K562 (cell line): ENCODE measurements at regions not wholly inside any gene's neighbourhood (a gene's known extent, or its start where the extent isn't known, plus 50 kb on each side); places are given as distances from the start of the nearest gene placed in this dataset.

Experiments used
- ATAC-seq: fragments of 200-7000 bp; cut with Tn5 transposase; 3 replicates; pipeline ENCODE4 v1.9.1; 2020; ENCODE audit warnings: moderate library complexity
- BruUV-seq: library from RNA; stranded (reverse); fragments of 400-500 nt; replicated peaks from 2 replicates; lab custom pipeline; 2021; lab: Mats Ljungman, UMichigan
- CTCF ChIA-PET: fragments of 300-600 bp; formaldehyde crosslinking; extraction: SDS; loops from one replicate; lab custom pipeline; 2021; ENCODE audit warnings: low intra/inter-chr PET ratio; lab: Yijun Ruan, JAX
- POLR2A ChIA-PET: fragments of 300-600, 350-650 bp; sonication (Branson Sonifier 250); formaldehyde crosslinking; extraction: SDS; loops from one replicate; lab custom pipeline; 2021; ENCODE audit warnings: antibody characterized with exemption, inconsistent platforms; lab: Yijun Ruan, JAX
- DNase-seq, 4 experiments: peaks; one replicate each; pipeline versions ENCODE4 v3.0.0 to v3.0.0-alpha.2; 2011 to 2018; ENCODE audit warnings: low spot score in 3 of 4, mixed read lengths in 3 of 4; ENCODE audit errors: extremely low read depth in 1 of 4
- FAIRE-seq: peaks from 2 replicates; lab custom pipeline; 2011; peaks lifted over from hg19 to GRCh38; lab: Jason Lieb, UNC
- H2AFZ ChIP-seq: 2 replicates; pipeline ENCODE4 v1.6.0; 2011; ENCODE audit warnings: low read depth, low read length, control low read depth, inconsistent platforms
- H3K27ac ChIP-seq: fragments of 200-600 bp; 3 replicates; pipeline ENCODE4 v1.8.0; 2011; ENCODE audit warnings: low read depth, mild to moderate bottlenecking, control low read depth, inconsistent platforms, low read length, moderate library complexity, mixed read lengths; ENCODE audit errors: extremely low read depth
- H3K27me3 ChIP-seq, 2 experiments: fragments of 300-600 bp in 1 of 2; 2 replicates in 1 of 2; 3 replicates in 1 of 2; pipeline versions ENCODE4 v1.6.0 to v1.8.0; 2011; ENCODE audit warnings: inconsistent platforms in 2 of 2, low read length in 2 of 2, mild to moderate bottlenecking in 1 of 2, mixed read lengths in 1 of 2, moderate library complexity in 1 of 2; ENCODE audit not compliant: control insufficient read depth in 2 of 2, insufficient read depth in 2 of 2
- H3K36me3 ChIP-seq: fragments of 300-600 bp; 3 replicates; pipeline ENCODE4 v1.8.0; 2011; ENCODE audit warnings: mild to moderate bottlenecking, low read length, inconsistent platforms; ENCODE audit not compliant: control insufficient read depth, insufficient read depth
- H3K4me1 ChIP-seq, 2 experiments: fragments of 200-600 bp in 1 of 2; replicated peaks in 1 of 2; 2 replicates in 1 of 2; 3 replicates in 1 of 2; pipeline versions ENCODE4 v1.5.1 to v1.8.0; 2011; ENCODE audit warnings: inconsistent platforms in 2 of 2, low read length in 2 of 2, mild to moderate bottlenecking in 1 of 2, mixed read lengths in 1 of 2, moderate library complexity in 1 of 2; ENCODE audit not compliant: control insufficient read depth in 2 of 2, insufficient read depth in 2 of 2
- H3K4me2 ChIP-seq: 2 replicates; pipeline ENCODE4 v1.6.1; 2011; ENCODE audit warnings: low read length, control low read depth, inconsistent platforms, mixed read lengths; ENCODE audit not compliant: insufficient read depth
- H3K4me3 ChIP-seq: fragments of 200-600 bp; sonication (generic), shearing (Covaris generic); 2 replicates; pipeline ENCODE4 v1.5.1; 2016; ENCODE audit warnings: control low read depth, inconsistent platforms
- H3K79me2 ChIP-seq: fragments of 200-600 bp; 3 replicates; pipeline ENCODE4 v1.8.0; 2011; ENCODE audit warnings: low read length, inconsistent platforms; ENCODE audit not compliant: control insufficient read depth, insufficient read depth
- H3K9ac ChIP-seq, 2 experiments: 2 replicates each; pipeline versions ENCODE4 v1.6.0 to v1.6.1; 2011; ENCODE audit warnings: low read depth in 2 of 2, low read length in 2 of 2, control low read depth in 1 of 2, inconsistent platforms in 1 of 2, mild to moderate bottlenecking in 1 of 2, mixed read lengths in 1 of 2; ENCODE audit not compliant: insufficient read depth in 1 of 2
- H3K9me1 ChIP-seq: one replicate; pipeline ENCODE4 v1.6.0; 2011; ENCODE audit warnings: inconsistent platforms, mild to moderate bottlenecking, low read length, moderate library complexity; ENCODE audit not compliant: control insufficient read depth, insufficient read depth
- H3K9me3 ChIP-seq: replicated peaks from 2 replicates; pipeline ENCODE4 v1.5.1; 2011; ENCODE audit warnings: low read depth, low read length, inconsistent platforms; ENCODE audit not compliant: control insufficient read depth, insufficient read depth
- H4K20me1 ChIP-seq: replicated peaks from 2 replicates; pipeline ENCODE4 v1.6.1; 2011; ENCODE audit warnings: low read length, inconsistent platforms, mixed read lengths; ENCODE audit not compliant: control insufficient read depth, insufficient read depth
- ARNT ChIP-seq, 2 experiments: fragments of 450-650 bp; IDR thresholded peaks; 2 replicates each; pipeline ENCODE4 v1.6.1; 2016; ENCODE audit warnings: mild to moderate bottlenecking in 1 of 2
- CC2D1A ChIP-seq: fragments of 450-650 bp; IDR thresholded peaks from 2 replicates; pipeline ENCODE4 v1.6.1; 2017; ENCODE audit warnings: mild to moderate bottlenecking
- E2F3 ChIP-seq: fragments of 250-450 bp; sonication (Bioruptor Pico); IDR thresholded peaks from 2 replicates; pipeline ENCODE4 v1.4.0; 2020; ENCODE audit warnings: mild to moderate bottlenecking
- FOXK1 ChIP-seq: sonication (generic); formaldehyde crosslinking; IDR thresholded peaks from 2 replicates; pipeline ENCODE4 v1.8.0; 2022; ENCODE audit warnings: missing genetic modification reagents, mild to moderate bottlenecking, borderline replicate concordance
- HCFC1 ChIP-seq: IDR thresholded peaks from 2 replicates; pipeline ENCODE4 v1.6.1; 2012; ENCODE audit warnings: low read depth, low read length, improper control_type of control experiment
- MEF2A ChIP-seq: IDR thresholded peaks from 2 replicates; pipeline ENCODE4 v1.6.1; 2011; ENCODE audit warnings: low read depth, mild to moderate bottlenecking, low read length, moderate library complexity; ENCODE audit not compliant: control insufficient read depth
- NFIX ChIP-seq: fragments of 250-450 bp; sonication (Bioruptor Pico); IDR thresholded peaks from 2 replicates; pipeline ENCODE4 v1.4.0; 2020; ENCODE audit warnings: low read depth, mild to moderate bottlenecking, moderate library complexity
- PHF8 ChIP-seq: fragments of 200-600 bp; sonication (generic); IDR thresholded peaks from 2 replicates; pipeline ENCODE4 v1.6.1; 2012; ENCODE audit warnings: mixed run types, mild to moderate bottlenecking, inconsistent platforms, low read length, moderate library complexity, borderline replicate concordance
- POLR3A ChIP-seq: IDR thresholded peaks from 2 replicates; pipeline ENCODE4 v1.6.1; 2011; ENCODE audit warnings: borderline replicate concordance, mild to moderate bottlenecking, moderate library complexity; ENCODE audit not compliant: insufficient read length, insufficient read depth; ENCODE audit errors: extremely low read depth
- ZNF263 ChIP-seq: sonication (generic); formaldehyde crosslinking; IDR thresholded peaks from 2 replicates; pipeline ENCODE4 v1.8.0; 2022; ENCODE audit warnings: mild to moderate bottlenecking, missing genetic modification reagents, borderline replicate concordance
- WGBS: fragments of 100-300 bp; shearing (Covaris generic); methylation state at CpG from one replicate; pipeline ENCODE4 v1.1.6; 2016; ENCODE audit warnings: low coverage, mixed read lengths; ENCODE audit not compliant: insufficient coverage; ENCODE audit errors: missing lambda C conversion rate; 5-methylcytosine and 5-hydroxymethylcytosine counted together
- in situ Hi-C: fragments of 300-500 bp; cut with MboI; formaldehyde crosslinking; loops from 4 replicates; pipeline ENCODE4 v1.15.0; 2018; ENCODE audit warnings: inconsistent platforms, mixed read lengths
- intact Hi-C: fragments of 100-400 bp; cut with micrococcal nuclease; formaldehyde crosslinking; loops from 2 replicates; pipeline ENCODE4 v1.14.2; 2022
- TF ChIP-seq, protein P1 (sequence below): fragments of 250-450 bp; sonication (Bioruptor Pico); IDR thresholded peaks from 2 replicates; pipeline ENCODE4 v1.8.0; 2021; ENCODE audit warnings: moderate library complexity, mild to moderate bottlenecking, inconsistent platforms
- TF ChIP-seq, protein P2 (sequence below): fragments of 250-450 bp; sonication (Bioruptor Pico); IDR thresholded peaks from 2 replicates; pipeline ENCODE4 v1.5.0; 2022; ENCODE audit warnings: mild to moderate bottlenecking

DNA sequence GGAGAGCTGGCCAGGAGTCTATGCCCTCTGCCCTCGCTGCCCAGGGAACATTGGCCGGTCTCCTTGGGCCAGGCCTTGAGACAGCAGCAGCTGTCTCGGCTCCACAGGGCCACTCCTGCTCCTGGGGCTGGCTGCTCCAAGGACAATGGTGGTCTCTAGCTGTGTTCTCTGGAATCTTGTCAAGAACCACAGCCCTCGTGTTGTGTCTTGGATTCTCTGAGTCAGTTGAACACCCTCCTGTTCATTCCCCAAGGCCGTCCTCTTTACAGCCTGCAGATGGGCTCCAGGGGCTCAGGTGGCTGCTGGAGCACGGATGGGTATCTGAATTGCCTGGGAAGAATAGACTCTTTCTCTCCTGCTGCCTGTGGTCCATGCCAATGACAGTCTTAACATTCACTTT is 511.1 kb downstream of the GLRX3 start:
- no TSS peak for BruUV-seq
- no peaks in the 10 kb centered on the region for H4K20me1 ChIP-seq
- POLR2A ChIA-PET: no interaction called here
- H2AFZ ChIP-seq: no peak overlapping the region
- no peaks in the 10 kb centered on the region; a peak in 1 of 5 replicates for H3K27me3 ChIP-seq
- no peak for ATAC-seq
- no peak overlapping the region for H3K27ac ChIP-seq
- no peaks in the 10 kb centered on the region for H3K4me1 ChIP-seq
- CTCF ChIA-PET: no interaction called here
- no peak overlapping the region for H3K4me3 ChIP-seq
- no peaks in the 10 kb centered on the region for H3K9me1 ChIP-seq
- no peak for DNase-seq
- in situ Hi-C loops (no loop called here), intact Hi-C loops (no loop called here)
- no peaks in the 10 kb centered on the region for H3K9me3 ChIP-seq
- H3K9ac ChIP-seq: no peak overlapping the region
- 0% methylated on average over 3 of the region's 6 CpGs for WGBS
- H3K36me3 ChIP-seq: no peaks in the 10 kb centered on the region
- TF ChIP-seq NFIX: no peak
- TF ChIP-seq CC2D1A: no peak
- TF ChIP-seq POLR3A: no peak
- TF ChIP-seq PHF8: no peak
- no peak for FAIRE-seq
- no peaks in the 10 kb centered on the region for H3K79me2 ChIP-seq
- no peak overlapping the region for H3K4me2 ChIP-seq

DNA sequence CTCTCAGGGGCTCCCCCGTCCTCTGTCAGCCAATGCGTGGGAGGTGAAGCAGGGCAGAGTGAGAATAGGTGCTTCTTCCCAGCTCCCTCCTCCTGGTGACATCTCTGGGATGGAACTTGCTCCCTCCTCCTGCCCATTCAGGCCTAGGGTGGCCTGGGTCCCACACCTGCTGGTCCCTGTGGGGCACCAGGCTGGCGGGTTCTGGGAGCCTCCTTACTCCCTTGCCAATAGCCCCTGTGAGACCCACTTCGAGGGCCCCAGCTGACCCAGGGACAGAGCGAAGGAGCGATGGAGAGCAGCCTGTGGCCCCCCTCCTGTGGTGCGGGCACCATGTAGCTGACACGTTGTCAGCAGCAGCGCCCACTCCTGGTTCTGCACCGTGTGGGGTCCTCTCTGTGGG is 512.6 kb downstream of the GLRX3 start:
- H3K4me3 ChIP-seq: no peak overlapping the region

More for the DNA sequence above, 512.6 kb downstream of the GLRX3 start:
- Histone ChIP-seq H3K9me3 (no peaks in the 10 kb centered on the region), H3K79me2 (no peaks in the 10 kb centered on the region), H3K9me1 (no peaks in the 10 kb centered on the region), H3K36me3 (no peaks in the 10 kb centered on the region), H3K4me1 (no peaks in the 10 kb centered on the region), H2AFZ (no peak overlapping the region), H4K20me1 (no peaks in the 10 kb centered on the region), H3K9ac (no peak overlapping the region), H3K27ac (no peak overlapping the region), H3K4me2 (no peak overlapping the region), H3K27me3 (no peaks in the 10 kb centered on the region; a peak in 1 of 5 replicates)
- TF ChIP-seq ZNF263 (CRISPR knock-in tag): no peak
- TF ChIP-seq HCFC1: no peak
- TF ChIP-seq, protein P1, sequence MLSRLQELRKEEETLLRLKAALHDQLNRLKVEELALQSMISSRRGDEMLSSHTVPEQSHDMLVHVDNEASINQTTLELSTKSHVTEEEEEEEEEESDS (CRISPR knock-in tag): no peak
- TF ChIP-seq MEF2A: no peak
- TF ChIP-seq FOXK1: no peak
- TF ChIP-seq E2F3: no peak
- TF ChIP-seq, protein P2, sequence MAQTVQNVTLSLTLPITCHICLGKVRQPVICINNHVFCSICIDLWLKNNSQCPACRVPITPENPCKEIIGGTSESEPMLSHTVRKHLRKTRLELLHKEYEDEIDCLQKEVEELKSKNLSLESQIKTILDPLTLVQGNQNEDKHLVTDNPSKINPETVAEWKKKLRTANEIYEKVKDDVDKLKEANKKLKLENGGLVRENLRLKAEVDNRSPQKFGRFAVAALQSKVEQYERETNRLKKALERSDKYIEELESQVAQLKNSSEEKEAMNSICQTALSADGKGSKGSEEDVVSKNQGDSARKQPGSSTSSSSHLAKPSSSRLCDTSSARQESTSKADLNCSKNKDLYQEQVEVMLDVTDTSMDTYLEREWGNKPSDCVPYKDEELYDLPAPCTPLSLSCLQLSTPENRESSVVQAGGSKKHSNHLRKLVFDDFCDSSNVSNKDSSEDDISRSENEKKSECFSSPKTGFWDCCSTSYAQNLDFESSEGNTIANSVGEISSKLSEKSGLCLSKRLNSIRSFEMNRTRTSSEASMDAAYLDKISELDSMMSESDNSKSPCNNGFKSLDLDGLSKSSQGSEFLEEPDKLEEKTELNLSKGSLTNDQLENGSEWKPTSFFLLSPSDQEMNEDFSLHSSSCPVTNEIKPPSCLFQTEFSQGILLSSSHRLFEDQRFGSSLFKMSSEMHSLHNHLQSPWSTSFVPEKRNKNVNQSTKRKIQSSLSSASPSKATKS (CRISPR knock-in tag): no peak
- TF ChIP-seq ARNT (IDR thresholded peaks at IDR 0.05): no peak
- ATAC-seq (no peak), FAIRE-seq (no peak), DNase-seq (no peak)
- ChIA-PET POLR2A (no interaction called here), CTCF (no interaction called here)
- in situ Hi-C loops: no loop called here
- intact Hi-C loops: no loop called here
- WGBS: 0% methylated on average over 7 of the region's 10 CpGs
- BruUV-seq: no TSS peak
